ENCODE measurements at regions not wholly inside any gene's neighbourhood (a gene's known extent, or its start where the extent isn't known, plus 50 kb on each side); places are given as distances from the start of the nearest gene placed in this dataset.

DNA sequence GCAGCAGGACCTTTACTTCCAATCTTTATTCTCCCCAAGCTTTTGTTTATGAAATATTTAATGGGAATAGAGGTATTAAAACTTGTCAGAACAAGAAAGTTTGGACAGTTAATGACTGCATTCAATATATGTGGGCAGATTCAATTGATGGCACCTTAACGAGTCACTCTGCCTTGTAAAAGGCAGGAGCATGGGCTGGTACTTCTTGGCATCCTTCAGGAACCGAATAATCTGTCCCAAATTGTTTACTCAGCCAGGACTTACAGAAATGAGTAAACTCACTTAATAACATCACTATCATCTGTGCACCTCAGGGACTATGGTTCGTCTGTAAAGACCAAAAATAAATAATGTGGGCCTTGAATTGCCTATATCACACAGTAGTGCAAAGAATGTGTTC lies 1280.3 kb upstream of the TMEFF2 start:
- H3K36me3 ChIP-seq (ENCODE audit: control insufficient read depth in 2 of 2, extremely low read depth in 1 of 2, insufficient read depth in 1 of 2, low read length in 1 of 2): no peaks in the 10 kb centered on the region
- no peaks in the 10 kb centered on the region for H3K9me3 ChIP-seq
- ChIA-PET CTCF (no interaction called here), POLR2A (no interaction called here)
- WGBS (ENCODE audit: insufficient coverage): 38% methylated on average over 2 of the region's 3 CpGs
- peaks cover 0 to 4% (median 0%) of the 10 kb centered on the region in 3 donors for H3K4me1 Mint-ChIP-seq
- H3K27ac Mint-ChIP-seq: no peak overlapping the region
- peaks cover 0 to 12% of the 10 kb centered on the region in 2 experiments for H3K4me1 ChIP-seq (ENCODE audit: control insufficient read depth in 1 of 2, extremely low read depth in 1 of 2, insufficient read depth in 2 of 2, low read length in 2 of 2)
- no peaks in the 10 kb centered on the region for H3K36me3 Mint-ChIP-seq
- no peaks in the 10 kb centered on the region for H3K27me3 ChIP-seq (replicated peaks in 1 of 2; ENCODE audit: control insufficient read depth in 2 of 2, extremely low read depth in 1 of 2, insufficient read depth in 2 of 2, low read length in 1 of 2)
- H3K4me3 Mint-ChIP-seq: no peak overlapping the region
- H3K27ac ChIP-seq (ENCODE audit: low read length): no peak overlapping the region
- peaks cover 0 to 8% (median 5%) of the 10 kb centered on the region in 3 donors for H3K9me3 Mint-ChIP-seq
- DNase-seq (no peak), ATAC-seq (replicated peaks in 1 of 4) (no peak)
- H3K4me3 ChIP-seq (ENCODE audit: control insufficient read depth in 1 of 2, extremely low read depth in 1 of 2, low read length in 1 of 2): no peak overlapping the region
- H3K27me3 Mint-ChIP-seq: no peaks in the 10 kb centered on the region

DNA sequence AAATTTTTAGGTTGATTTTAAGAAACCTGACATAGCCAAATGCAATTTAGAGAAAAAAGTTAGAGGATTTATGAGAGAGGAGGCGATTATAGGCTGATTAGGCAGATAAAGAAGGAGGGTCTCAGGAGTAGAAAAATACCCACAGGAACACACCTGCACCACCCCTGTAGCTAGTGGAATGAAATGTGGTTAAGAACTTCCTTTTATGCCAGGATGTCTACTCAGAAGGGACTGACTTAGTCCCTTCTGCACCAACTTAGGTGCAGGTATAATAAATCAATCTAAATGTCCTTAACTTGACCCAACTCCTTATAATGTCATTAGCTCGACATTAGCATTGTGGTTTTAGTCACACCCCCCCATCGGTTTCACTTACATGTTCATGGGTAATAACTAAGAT lies 1274.5 kb upstream of the TMEFF2 start:
- no CpG with 5 or more reads among the region's 3 CpGs for WGBS (ENCODE audit: insufficient coverage)

DNA sequence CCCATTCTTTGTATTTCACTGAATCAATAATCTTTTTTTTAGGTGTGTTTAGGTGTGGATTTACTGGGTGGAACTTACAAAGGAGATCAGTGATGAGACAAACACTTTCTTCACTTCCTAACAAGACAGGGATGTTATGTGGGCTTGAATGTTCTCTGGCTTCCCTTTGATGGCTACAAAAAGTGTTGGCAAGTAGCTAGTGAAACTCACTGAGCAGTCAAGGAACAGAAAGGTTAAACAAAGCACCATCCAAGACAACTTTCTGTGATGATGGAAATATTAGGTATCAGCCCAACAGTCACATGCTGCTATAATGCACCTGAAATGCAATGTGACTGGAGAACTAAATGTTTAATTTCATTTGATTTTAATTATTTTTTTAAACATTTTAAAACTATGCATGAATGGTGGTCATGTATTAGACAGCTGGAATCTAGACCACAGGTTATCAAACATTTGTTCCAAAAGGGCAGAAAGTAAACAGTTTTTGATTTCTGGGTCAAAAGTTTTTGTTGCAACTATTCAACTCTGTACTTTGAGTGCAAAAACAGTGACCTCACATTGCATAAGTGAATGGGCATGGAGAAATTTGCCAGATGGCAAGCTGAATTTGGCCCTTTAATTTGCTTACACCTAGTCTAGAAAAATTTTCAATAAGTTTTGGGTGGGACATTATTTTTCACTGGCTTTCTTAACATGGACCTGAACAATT lies 1272.7 kb upstream of the TMEFF2 start:
- Mint-ChIP-seq H3K27ac (no peak overlapping the region), H3K4me3 (no peak overlapping the region), H3K9me3 (peaks cover 0 to 5% (median 0%) of the 10 kb centered on the region in 3 donors), H3K27me3 (no peaks in the 10 kb centered on the region), H3K36me3 (no peaks in the 10 kb centered on the region), H3K4me1 (peaks cover 0 to 6% (median 5%) of the 10 kb centered on the region in 3 donors)
- POLR2A ChIA-PET: no interaction called here
- H3K27ac ChIP-seq (ENCODE audit: low read length): no peak overlapping the region
- ATAC-seq (replicated peaks in 1 of 4) (no peak), DNase-seq (no peak)
- CTCF ChIA-PET: no interaction called here
- H3K4me1 ChIP-seq (ENCODE audit: control insufficient read depth in 1 of 2, extremely low read depth in 1 of 2, insufficient read depth in 2 of 2, low read length in 2 of 2): peaks cover 0 to 18% of the 10 kb centered on the region in 2 experiments
- no peaks in the 10 kb centered on the region for H3K27me3 ChIP-seq (replicated peaks in 1 of 2; ENCODE audit: control insufficient read depth in 2 of 2, extremely low read depth in 1 of 2, insufficient read depth in 2 of 2, low read length in 1 of 2)
- no peak overlapping the region for H3K4me3 ChIP-seq (ENCODE audit: control insufficient read depth in 1 of 2, extremely low read depth in 1 of 2, low read length in 1 of 2)
- H3K9me3 ChIP-seq: no peaks in the 10 kb centered on the region
- H3K36me3 ChIP-seq (ENCODE audit: control insufficient read depth in 2 of 2, extremely low read depth in 1 of 2, insufficient read depth in 1 of 2, low read length in 1 of 2): no peaks in the 10 kb centered on the region

More for the DNA sequence above, 1274.5 kb upstream of the TMEFF2 start:
- Histone ChIP-seq H3K27me3 (replicated peaks in 1 of 2; ENCODE audit: control insufficient read depth in 2 of 2, extremely low read depth in 1 of 2, insufficient read depth in 2 of 2, low read length in 1 of 2) (no peaks in the 10 kb centered on the region), H3K4me1 (ENCODE audit: control insufficient read depth in 1 of 2, extremely low read depth in 1 of 2, insufficient read depth in 2 of 2, low read length in 2 of 2) (peaks cover 0 to 18% of the 10 kb centered on the region in 2 experiments), H3K36me3 (ENCODE audit: control insufficient read depth in 2 of 2, extremely low read depth in 1 of 2, insufficient read depth in 1 of 2, low read length in 1 of 2) (no peaks in the 10 kb centered on the region), H3K27ac (ENCODE audit: low read length) (no peak overlapping the region), H3K4me3 (ENCODE audit: control insufficient read depth in 1 of 2, extremely low read depth in 1 of 2, low read length in 1 of 2) (no peak overlapping the region), H3K9me3 (no peaks in the 10 kb centered on the region)
- DNase-seq (no peak), ATAC-seq (replicated peaks in 1 of 4) (peak in 1 of 4 experiments; percentile 52)
- H3K27ac Mint-ChIP-seq: no peak overlapping the region
- ChIA-PET CTCF (no interaction called here), POLR2A (no interaction called here)
- no peaks in the 10 kb centered on the region for H3K27me3 Mint-ChIP-seq
- H3K9me3 Mint-ChIP-seq: peaks cover 0 to 8% (median 5%) of the 10 kb centered on the region in 3 donors
- H3K36me3 Mint-ChIP-seq: no peaks in the 10 kb centered on the region
- H3K4me3 Mint-ChIP-seq: no peak overlapping the region
- H3K4me1 Mint-ChIP-seq: peaks cover 0 to 6% (median 5%) of the 10 kb centered on the region in 3 donors

DNA sequence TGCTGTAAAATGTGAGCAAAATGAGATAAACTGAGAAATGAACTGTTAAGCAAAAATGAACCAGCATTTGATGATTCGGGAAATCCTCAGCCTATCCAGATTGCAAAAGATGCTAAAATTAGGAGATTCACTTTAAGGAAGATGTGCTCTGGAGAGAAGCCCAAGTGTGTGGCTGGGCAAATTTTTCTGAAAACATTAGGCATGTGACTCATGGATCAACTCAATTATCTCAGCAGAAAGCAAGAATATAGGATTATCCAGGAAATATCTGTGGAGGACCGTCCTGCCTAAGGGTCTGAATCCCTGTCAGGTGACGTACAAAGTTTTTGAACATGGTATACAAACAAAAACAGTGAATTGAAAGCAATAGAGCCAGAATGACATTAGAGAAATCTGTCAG lies 1268.3 kb upstream of the TMEFF2 start:
- H3K36me3 ChIP-seq (ENCODE audit: control insufficient read depth in 2 of 2, extremely low read depth in 1 of 2, insufficient read depth in 1 of 2, low read length in 1 of 2): no peaks in the 10 kb centered on the region
- Mint-ChIP-seq H3K4me1 (no peaks in the 10 kb centered on the region), H3K4me3 (no peak overlapping the region), H3K27me3 (no peaks in the 10 kb centered on the region), H3K36me3 (no peaks in the 10 kb centered on the region), H3K27ac (no peak overlapping the region), H3K9me3 (peaks cover 0 to 4% (median 0%) of the 10 kb centered on the region in 3 donors)
- no peak for ATAC-seq (replicated peaks in 1 of 4)
- H3K27ac ChIP-seq (ENCODE audit: low read length): no peak overlapping the region
- ChIA-PET CTCF (no interaction called here), POLR2A (no interaction called here)
- H3K4me3 ChIP-seq (ENCODE audit: control insufficient read depth in 1 of 2, extremely low read depth in 1 of 2, low read length in 1 of 2): no peak overlapping the region
- 88% methylated on average over 2 of the region's 3 CpGs for WGBS (ENCODE audit: insufficient coverage)
- no peaks in the 10 kb centered on the region for H3K9me3 ChIP-seq
- peaks cover 0 to 7% of the 10 kb centered on the region in 2 experiments for H3K4me1 ChIP-seq (ENCODE audit: control insufficient read depth in 1 of 2, extremely low read depth in 1 of 2, insufficient read depth in 2 of 2, low read length in 2 of 2)
- H3K27me3 ChIP-seq (replicated peaks in 1 of 2; ENCODE audit: control insufficient read depth in 2 of 2, extremely low read depth in 1 of 2, insufficient read depth in 2 of 2, low read length in 1 of 2): no peaks in the 10 kb centered on the region
- no peak for DNase-seq

DNA sequence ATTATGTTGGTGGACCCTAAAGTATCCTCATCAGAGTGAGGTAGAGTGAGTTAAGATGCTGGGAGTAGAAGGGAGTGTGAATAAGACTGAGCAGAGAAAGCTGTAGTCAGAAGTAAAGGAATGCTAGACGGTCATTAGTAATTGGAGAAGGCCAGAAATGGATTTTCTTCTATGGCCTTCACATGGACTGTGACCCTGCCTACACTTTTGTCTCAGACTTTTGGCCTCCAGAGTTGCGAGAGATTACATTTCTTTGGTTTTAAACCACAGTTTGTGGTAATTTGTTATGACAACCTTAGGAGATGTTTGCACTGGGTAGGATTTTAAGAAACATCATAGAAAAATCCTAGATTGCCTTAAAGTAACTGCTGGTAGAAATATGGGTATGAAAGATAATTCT lies 1267.7 kb upstream of the TMEFF2 start:
- no peaks in the 10 kb centered on the region for H3K9me3 ChIP-seq
- Mint-ChIP-seq H3K27ac (no peak overlapping the region), H3K36me3 (no peaks in the 10 kb centered on the region), H3K4me1 (no peaks in the 10 kb centered on the region), H3K27me3 (no peaks in the 10 kb centered on the region), H3K4me3 (no peak overlapping the region), H3K9me3 (peaks cover 0 to 4% (median 0%) of the 10 kb centered on the region in 3 donors)
- DNase-seq (no peak), ATAC-seq (replicated peaks in 1 of 4) (no peak)
- H3K4me1 ChIP-seq (ENCODE audit: control insufficient read depth in 1 of 2, extremely low read depth in 1 of 2, insufficient read depth in 2 of 2, low read length in 2 of 2): peaks cover 0 to 4% of the 10 kb centered on the region in 2 experiments
- CTCF ChIA-PET: no interaction called here
- H3K36me3 ChIP-seq (ENCODE audit: control insufficient read depth in 2 of 2, extremely low read depth in 1 of 2, insufficient read depth in 1 of 2, low read length in 1 of 2): no peaks in the 10 kb centered on the region
- no peak overlapping the region for H3K27ac ChIP-seq (ENCODE audit: low read length)
- 78% methylated on average over 1 of the region's 2 CpGs for WGBS (ENCODE audit: insufficient coverage)
- H3K27me3 ChIP-seq (replicated peaks in 1 of 2; ENCODE audit: control insufficient read depth in 2 of 2, extremely low read depth in 1 of 2, insufficient read depth in 2 of 2, low read length in 1 of 2): no peaks in the 10 kb centered on the region
- H3K4me3 ChIP-seq (ENCODE audit: control insufficient read depth in 1 of 2, extremely low read depth in 1 of 2, low read length in 1 of 2): no peak overlapping the region
- POLR2A ChIA-PET: no interaction called here

DNA sequence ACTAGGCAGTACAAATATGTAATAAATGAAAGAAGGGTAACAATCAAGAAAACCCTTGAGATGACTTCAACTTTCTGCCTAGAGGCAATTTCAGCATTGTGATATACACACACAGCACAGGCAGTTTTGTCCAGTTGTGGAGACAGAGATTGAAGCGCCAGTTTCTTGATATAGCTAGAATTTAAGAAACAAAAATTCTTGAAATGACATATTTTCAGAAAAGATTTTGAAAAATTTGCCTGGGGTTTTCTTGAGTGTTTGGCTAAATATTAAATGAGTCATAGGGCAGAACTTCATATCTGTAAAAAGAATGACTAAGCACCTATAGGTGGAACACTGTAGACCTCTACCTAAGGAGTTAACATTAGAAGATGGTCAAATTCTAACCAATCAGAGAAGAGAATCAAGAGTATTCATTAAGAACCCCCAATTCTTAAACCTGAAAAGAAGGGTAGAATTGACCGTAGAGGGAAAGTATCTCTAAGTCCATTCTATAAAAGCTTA lies 1266.8 kb upstream of the TMEFF2 start:
- H3K9me3 Mint-ChIP-seq: peaks cover 0 to 4% (median 0%) of the 10 kb centered on the region in 3 donors
- WGBS (ENCODE audit: insufficient coverage): no CpG with 5 or more reads among the region's 2 CpGs
- ATAC-seq (replicated peaks in 1 of 4): no peak

More for the DNA sequence above, 1266.8 kb upstream of the TMEFF2 start:
- Histone ChIP-seq H3K4me1 (ENCODE audit: control insufficient read depth in 1 of 2, extremely low read depth in 1 of 2, insufficient read depth in 2 of 2, low read length in 2 of 2) (no peaks in the 10 kb centered on the region), H3K27me3 (replicated peaks in 1 of 2; ENCODE audit: control insufficient read depth in 2 of 2, extremely low read depth in 1 of 2, insufficient read depth in 2 of 2, low read length in 1 of 2) (no peaks in the 10 kb centered on the region), H3K27ac (ENCODE audit: low read length) (no peak overlapping the region), H3K9me3 (no peaks in the 10 kb centered on the region), H3K36me3 (ENCODE audit: control insufficient read depth in 2 of 2, extremely low read depth in 1 of 2, insufficient read depth in 1 of 2, low read length in 1 of 2) (no peaks in the 10 kb centered on the region), H3K4me3 (ENCODE audit: control insufficient read depth in 1 of 2, extremely low read depth in 1 of 2, low read length in 1 of 2) (no peak overlapping the region)
- Mint-ChIP-seq H3K36me3 (no peaks in the 10 kb centered on the region), H3K27me3 (no peaks in the 10 kb centered on the region), H3K4me1 (no peaks in the 10 kb centered on the region), H3K4me3 (no peak overlapping the region), H3K27ac (no peak overlapping the region)
- ChIA-PET CTCF (no interaction called here), POLR2A (no interaction called here)
- DNase-seq: no peak

All from T-cell (primary cell).